PFSK-1 (cell line): ENCODE measurements at regions not wholly inside any gene's neighbourhood (a gene's known extent, or its start where the extent isn't known, plus 50 kb on each side); places are given as distances from the start of the nearest gene placed in this dataset.

Experiments used
- FOXP2 ChIP-seq: optimal IDR thresholded peaks from 2 replicates; pipeline ENCODE3; 2011; ENCODE audit warnings: borderline replicate concordance, control low read depth, inconsistent platforms; ENCODE audit not compliant: insufficient read depth; ENCODE audit errors: extremely low read length, extremely low read depth
- POLR2AphosphoS5 ChIP-seq: IDR thresholded peaks from 2 replicates; pipeline ENCODE4 v1.6.1; 2012; ENCODE audit warnings: low read depth, mild to moderate bottlenecking, control low read depth, low read length, moderate library complexity
- REST ChIP-seq, 2 experiments: IDR thresholded peaks; 2 replicates each; pipeline versions ENCODE4 v1.6.1 to v1.8.0; 2011 to 2012; ENCODE audit warnings: low read depth in 2 of 2, low read length in 2 of 2, control low read depth in 1 of 2, inconsistent platforms in 1 of 2, mild to moderate bottlenecking in 1 of 2, moderate library complexity in 1 of 2; ENCODE audit not compliant: insufficient read depth in 1 of 2
- SIN3A ChIP-seq: IDR thresholded peaks from 2 replicates; pipeline ENCODE4 v1.6.1; 2012; ENCODE audit warnings: mild to moderate bottlenecking, low read length, moderate library complexity, borderline replicate concordance; ENCODE audit not compliant: insufficient read depth
- TAF1 ChIP-seq: IDR thresholded peaks from 2 replicates; pipeline ENCODE4 v1.6.1; 2012; ENCODE audit warnings: low read length, control low read depth, borderline replicate concordance; ENCODE audit not compliant: insufficient read depth

- TF ChIP-seq POLR2AphosphoS5 (no peak), REST (IDR thresholded peaks at IDR 0.05; ENCODE audit: insufficient read depth in 1 of 2, low read depth in 2 of 2, low read length in 2 of 2) (no peak), SIN3A (no peak), TAF1 (no peak), FOXP2 (no peak)
Measured at GRCh38 chr2:172193331-172194089, 90.8 kb upstream of the DLX2 start.
